ENCODE measurements at regions not wholly inside any gene's neighbourhood (a gene's known extent, or its start where the extent isn't known, plus 50 kb on each side); places are given as distances from the start of the nearest gene placed in this dataset.

GRCh38 chr7:130791746-130792145 lies 57.7 kb upstream of the KLF14 start:
- TF ChIP-seq POLR2A (IDR thresholded peaks at IDR 0.05; ENCODE audit: low read depth, low read length) (no peak), POLR2AphosphoS5 (IDR thresholded peaks at IDR 0.05; ENCODE audit: low read depth, low read length) (no peak)

All from GM12892 (cell line).